ENCODE measurements at regions not wholly inside any gene's neighbourhood (a gene's known extent, or its start where the extent isn't known, plus 50 kb on each side); places are given as distances from the start of the nearest gene placed in this dataset.
"Not testable (repeated sequence)": the region's sequence is repeated elsewhere in the genome, so short reads cannot be mapped to it uniquely, and the experiment has no call there.

- H3K9me3 Mint-ChIP-seq, result peaks cover 34% of the 10 kb centered on the region
- no peaks in the 10 kb centered on the region for H3K4me1 Mint-ChIP-seq
- TF ChIP-seq CTCF (IDR thresholded peaks at IDR 0.05; ENCODE audit: unreplicated experiment), result no peak
- H3K27me3 Mint-ChIP-seq (ENCODE audit: low read depth), result no peaks in the 10 kb centered on the region
- no peak overlapping the region for H3K4me3 Mint-ChIP-seq
- H3K27ac Mint-ChIP-seq, result no peak overlapping the region
- H3K36me3 Mint-ChIP-seq, result no peaks in the 10 kb centered on the region
- no peak for DNase-seq (ENCODE audit: low spot score in 2 of 2, unreplicated experiment in 2 of 2)
Measured at GRCh38 chr3:31114929-31115283, 220.4 kb upstream of the GADL1 start.

- not testable (repeated sequence) for H3K4me3 Mint-ChIP-seq; H3K27me3 Mint-ChIP-seq (ENCODE audit: low read depth); H3K36me3 Mint-ChIP-seq; H3K27ac Mint-ChIP-seq; DNase-seq (ENCODE audit: low spot score in 2 of 2, unreplicated experiment in 2 of 2); H3K4me1 Mint-ChIP-seq
- peaks cover 33% of the 10 kb centered on the region for H3K9me3 Mint-ChIP-seq
Measured at GRCh38 chr3:31115531-31115930, 221.1 kb upstream of the GADL1 start.

GRCh38 chr3:31116651-31117050 lies 222.2 kb upstream of the GADL1 start:
- Mint-ChIP-seq H3K9me3 (peaks cover 33% of the 10 kb centered on the region), H3K27me3 (ENCODE audit: low read depth) (no peaks in the 10 kb centered on the region), H3K36me3 (no peaks in the 10 kb centered on the region), H3K4me3 (no peak overlapping the region), H3K4me1 (no peaks in the 10 kb centered on the region), H3K27ac (no peak overlapping the region)
- no peak for DNase-seq (ENCODE audit: low spot score in 2 of 2, unreplicated experiment in 2 of 2)
- no peak for TF ChIP-seq CTCF (IDR thresholded peaks at IDR 0.05; ENCODE audit: unreplicated experiment)

GRCh38 chr3:31117854-31118253 lies 223.4 kb upstream of the GADL1 start:
- Mint-ChIP-seq H3K36me3 (no peaks in the 10 kb centered on the region), H3K27me3 (ENCODE audit: low read depth) (no peaks in the 10 kb centered on the region), H3K9me3 (peaks cover 34% of the 10 kb centered on the region), H3K4me1 (no peaks in the 10 kb centered on the region), H3K27ac (no peak overlapping the region), H3K4me3 (no peak overlapping the region)
- DNase-seq (ENCODE audit: low spot score in 2 of 2, unreplicated experiment in 2 of 2), result no peak
- no peak for TF ChIP-seq CTCF (IDR thresholded peaks at IDR 0.05; ENCODE audit: unreplicated experiment)

- no peak for DNase-seq (ENCODE audit: low spot score in 2 of 2, unreplicated experiment in 2 of 2)
- Mint-ChIP-seq H3K27me3 (ENCODE audit: low read depth) (no peaks in the 10 kb centered on the region), H3K4me3 (no peak overlapping the region), H3K27ac (no peak overlapping the region), H3K36me3 (peaks cover 7% of the 10 kb centered on the region), H3K9me3 (peaks cover 23% of the 10 kb centered on the region), H3K4me1 (peaks cover 13% of the 10 kb centered on the region)
- TF ChIP-seq CTCF (IDR thresholded peaks at IDR 0.05; ENCODE audit: unreplicated experiment), result no peak
Measured at GRCh38 chr3:31124373-31124772, 229.9 kb upstream of the GADL1 start.

GRCh38 chr3:31125413-31126020 lies 231.1 kb upstream of the GADL1 start:
- Mint-ChIP-seq H3K27ac (no peak overlapping the region), H3K36me3 (peaks cover 7% of the 10 kb centered on the region), H3K27me3 (ENCODE audit: low read depth) (no peaks in the 10 kb centered on the region), H3K4me3 (no peak overlapping the region), H3K9me3 (peaks cover 22% of the 10 kb centered on the region), H3K4me1 (peaks cover 13% of the 10 kb centered on the region)
- no peak for TF ChIP-seq CTCF (IDR thresholded peaks at IDR 0.05; ENCODE audit: unreplicated experiment)
- DNase-seq (ENCODE audit: low spot score in 2 of 2, unreplicated experiment in 2 of 2), result no peak
